DND-41 (cell line): ENCODE measurements at regions not wholly inside any gene's neighbourhood (a gene's known extent, or its start where the extent isn't known, plus 50 kb on each side); places are given as distances from the start of the nearest gene placed in this dataset.

Source experiments
- ATAC-seq: fragments of 200-7000 bp; cut with Tn5 transposase; 3 replicates; pipeline ENCODE4 v1.9.1; 2021; ENCODE audit warnings: low read depth; ENCODE audit not compliant: insufficient read depth
- DNase-seq: peaks from one replicate; pipeline ENCODE4 v3.0.0-alpha.2; 2020
- H2AFZ ChIP-seq: 2 replicates; pipeline ENCODE4 v1.6.0; 2012; ENCODE audit warnings: low read depth, low read length
- H3K27ac ChIP-seq: 2 replicates; pipeline ENCODE4 v1.5.1; 2012; ENCODE audit warnings: low read length, inconsistent platforms
- H3K27me3 ChIP-seq: fragments of 200-600 bp; sonication (generic); 2 replicates; pipeline ENCODE4 v1.6.0; 2012; ENCODE audit warnings: low read length, mild to moderate bottlenecking, inconsistent platforms; ENCODE audit not compliant: insufficient read depth, poor library complexity
- H3K36me3 ChIP-seq: 2 replicates; pipeline ENCODE4 v1.5.1; 2012; ENCODE audit warnings: low read length, inconsistent platforms; ENCODE audit not compliant: insufficient read depth
- H3K4me1 ChIP-seq: 2 replicates; pipeline ENCODE4 v1.5.1; 2012; ENCODE audit warnings: mild to moderate bottlenecking, low read length; ENCODE audit not compliant: insufficient read depth
- H3K4me2 ChIP-seq: 2 replicates; pipeline ENCODE4 v1.6.0; 2012; ENCODE audit warnings: mild to moderate bottlenecking, moderate library complexity, low read length, inconsistent platforms; ENCODE audit not compliant: insufficient read depth
- H3K4me3 ChIP-seq, 2 experiments: fragments of 200-600 bp in 1 of 2; shearing (Covaris generic) in 1 of 2; 2 replicates each; pipeline ENCODE4 v1.5.1; 2012 to 2016; ENCODE audit warnings: inconsistent platforms in 2 of 2, low read length in 2 of 2, mild to moderate bottlenecking in 2 of 2, low read depth in 1 of 2, moderate library complexity in 1 of 2
- H3K79me2 ChIP-seq: 2 replicates; pipeline ENCODE4 v1.6.0; 2012; ENCODE audit warnings: low read length, inconsistent platforms; ENCODE audit not compliant: insufficient read depth
- H3K9ac ChIP-seq: 2 replicates; pipeline ENCODE4 v1.6.0; 2012; ENCODE audit warnings: low read depth, mild to moderate bottlenecking, inconsistent platforms, low read length, moderate library complexity
- H3K9me3 ChIP-seq: 2 replicates; pipeline ENCODE4 v1.5.1; 2012; ENCODE audit warnings: low read length, moderate library complexity, mild to moderate bottlenecking, inconsistent platforms; ENCODE audit not compliant: insufficient read depth, severe bottlenecking
- H4K20me1 ChIP-seq: 2 replicates; pipeline ENCODE4 v1.6.0; 2012; ENCODE audit warnings: low read length; ENCODE audit not compliant: insufficient read depth
- CTCF ChIP-seq: IDR thresholded peaks from 2 replicates; pipeline ENCODE4 v1.5.1; 2012; ENCODE audit warnings: borderline replicate concordance, low read length, moderate library complexity, mild to moderate bottlenecking; ENCODE audit not compliant: poor library complexity, severe bottlenecking; ENCODE audit errors: extremely low read depth
- EZH2 ChIP-seq: IDR thresholded peaks from 3 replicates; pipeline ENCODE4 v1.6.1; 2012; ENCODE audit warnings: borderline replicate concordance, low read depth, mild to moderate bottlenecking, moderate library complexity, low read length, inconsistent platforms; ENCODE audit not compliant: severe bottlenecking

GRCh38 chr1:55559842-55560241 lies 344.7 kb upstream of the USP24 start:
- Histone ChIP-seq H4K20me1 (no peaks in the 10 kb centered on the region), H2AFZ (no peak overlapping the region), H3K9me3 (no peaks in the 10 kb centered on the region), H3K4me1 (no peaks in the 10 kb centered on the region), H3K27me3 (no peaks in the 10 kb centered on the region), H3K4me2 (no peak overlapping the region), H3K4me3 (no peak overlapping the region), H3K27ac (no peak overlapping the region), H3K79me2 (no peaks in the 10 kb centered on the region), H3K9ac (no peak overlapping the region), H3K36me3 (no peaks in the 10 kb centered on the region)
- no peak for ATAC-seq
- DNase-seq = no peak
- TF ChIP-seq CTCF = no peak
- no peak for TF ChIP-seq EZH2

- Histone ChIP-seq H3K27me3 (no peaks in the 10 kb centered on the region), H3K9ac (no peak overlapping the region), H4K20me1 (no peaks in the 10 kb centered on the region), H3K79me2 (no peaks in the 10 kb centered on the region), H3K4me2 (no peak overlapping the region), H2AFZ (no peak overlapping the region), H3K9me3 (no peaks in the 10 kb centered on the region), H3K4me3 (no peak overlapping the region), H3K27ac (no peak overlapping the region), H3K4me1 (no peaks in the 10 kb centered on the region), H3K36me3 (no peaks in the 10 kb centered on the region)
- no peak for DNase-seq
- ATAC-seq = no peak
- TF ChIP-seq CTCF (no peak), EZH2 (no peak)
Measured at GRCh38 chr1:55559161-55559611, 344.0 kb upstream of the USP24 start.

GRCh38 chr1:55558515-55558914 lies 343.4 kb upstream of the USP24 start:
- no peak overlapping the region for H3K4me3 ChIP-seq
- H2AFZ ChIP-seq = no peak overlapping the region
- TF ChIP-seq CTCF = no peak
- no peak for TF ChIP-seq EZH2
- H3K79me2 ChIP-seq = no peaks in the 10 kb centered on the region
- no peaks in the 10 kb centered on the region for H3K36me3 ChIP-seq
- DNase-seq (no peak), ATAC-seq (no peak)
- H4K20me1 ChIP-seq = no peaks in the 10 kb centered on the region
- H3K4me1 ChIP-seq = no peaks in the 10 kb centered on the region
- H3K4me2 ChIP-seq = no peak overlapping the region
- H3K9me3 ChIP-seq = no peaks in the 10 kb centered on the region
- no peak overlapping the region for H3K27ac ChIP-seq
- no peak overlapping the region for H3K9ac ChIP-seq
- H3K27me3 ChIP-seq = no peaks in the 10 kb centered on the region

GRCh38 chr1:55555956-55556725 lies 341.0 kb upstream of the USP24 start:
- no peak for DNase-seq
- Histone ChIP-seq H3K9ac (no peak overlapping the region), H3K79me2 (no peaks in the 10 kb centered on the region), H3K9me3 (no peaks in the 10 kb centered on the region), H2AFZ (no peak overlapping the region), H3K4me3 (no peak overlapping the region), H3K36me3 (no peaks in the 10 kb centered on the region), H4K20me1 (no peaks in the 10 kb centered on the region), H3K27me3 (no peaks in the 10 kb centered on the region), H3K4me2 (no peak overlapping the region), H3K27ac (no peak overlapping the region), H3K4me1 (no peaks in the 10 kb centered on the region)
- ATAC-seq = no peak
- no peak for TF ChIP-seq EZH2
